ENCODE measurements at regions not wholly inside any gene's neighbourhood (a gene's known extent, or its start where the extent isn't known, plus 50 kb on each side); places are given as distances from the start of the nearest gene placed in this dataset.
A peak's percentile ranks its signal among the peaks of the same experiment; 100 is the strongest.
"Not testable (repeated sequence)": the region's sequence is repeated elsewhere in the genome, so short reads cannot be mapped to it uniquely, and the experiment has no call there.

DNA sequence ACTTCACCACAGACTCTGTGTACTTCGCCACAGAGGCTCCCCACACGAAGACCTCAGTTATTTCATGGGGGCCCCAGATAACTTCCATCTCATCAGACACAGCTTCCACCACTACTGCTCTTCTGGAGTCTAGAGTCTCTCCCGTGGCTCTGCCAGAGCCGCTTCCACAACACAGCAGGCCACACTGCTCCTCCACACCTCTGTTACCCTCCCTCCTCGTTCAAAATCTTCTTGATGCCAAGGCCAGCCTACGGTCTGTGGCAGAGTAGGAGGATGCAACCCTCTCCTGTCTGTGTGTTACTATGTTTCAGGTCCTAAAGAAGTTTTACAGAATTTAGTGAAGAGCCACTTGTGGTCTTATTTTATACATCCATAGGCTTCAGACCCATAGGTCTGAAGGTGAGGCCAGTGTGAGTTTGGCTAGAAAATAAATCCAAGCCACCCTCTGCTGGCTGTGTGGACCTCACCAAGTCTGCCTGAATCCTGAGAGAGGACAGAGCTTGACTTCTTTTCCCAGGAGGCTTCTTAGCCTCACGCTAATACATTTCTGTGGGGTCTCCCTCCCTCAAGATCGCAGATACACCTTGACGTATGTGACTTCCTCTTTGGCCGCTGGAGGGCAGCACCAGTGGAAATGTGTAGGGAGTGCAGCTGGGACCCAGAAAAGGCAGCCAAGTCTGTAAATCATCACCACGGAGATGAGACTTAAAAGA lies 197.7 kb downstream of the FAXC start:
- no peak overlapping the region for H3K27ac ChIP-seq
- TF ChIP-seq ZFX (IDR thresholded peaks at IDR 0.05): no peak
- TF ChIP-seq, protein P1, sequence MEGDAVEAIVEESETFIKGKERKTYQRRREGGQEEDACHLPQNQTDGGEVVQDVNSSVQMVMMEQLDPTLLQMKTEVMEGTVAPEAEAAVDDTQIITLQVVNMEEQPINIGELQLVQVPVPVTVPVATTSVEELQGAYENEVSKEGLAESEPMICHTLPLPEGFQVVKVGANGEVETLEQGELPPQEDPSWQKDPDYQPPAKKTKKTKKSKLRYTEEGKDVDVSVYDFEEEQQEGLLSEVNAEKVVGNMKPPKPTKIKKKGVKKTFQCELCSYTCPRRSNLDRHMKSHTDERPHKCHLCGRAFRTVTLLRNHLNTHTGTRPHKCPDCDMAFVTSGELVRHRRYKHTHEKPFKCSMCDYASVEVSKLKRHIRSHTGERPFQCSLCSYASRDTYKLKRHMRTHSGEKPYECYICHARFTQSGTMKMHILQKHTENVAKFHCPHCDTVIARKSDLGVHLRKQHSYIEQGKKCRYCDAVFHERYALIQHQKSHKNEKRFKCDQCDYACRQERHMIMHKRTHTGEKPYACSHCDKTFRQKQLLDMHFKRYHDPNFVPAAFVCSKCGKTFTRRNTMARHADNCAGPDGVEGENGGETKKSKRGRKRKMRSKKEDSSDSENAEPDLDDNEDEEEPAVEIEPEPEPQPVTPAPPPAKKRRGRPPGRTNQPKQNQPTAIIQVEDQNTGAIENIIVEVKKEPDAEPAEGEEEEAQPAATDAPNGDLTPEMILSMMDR (conservative IDR thresholded peaks at IDR 0.05): peak; percentile 84

DNA sequence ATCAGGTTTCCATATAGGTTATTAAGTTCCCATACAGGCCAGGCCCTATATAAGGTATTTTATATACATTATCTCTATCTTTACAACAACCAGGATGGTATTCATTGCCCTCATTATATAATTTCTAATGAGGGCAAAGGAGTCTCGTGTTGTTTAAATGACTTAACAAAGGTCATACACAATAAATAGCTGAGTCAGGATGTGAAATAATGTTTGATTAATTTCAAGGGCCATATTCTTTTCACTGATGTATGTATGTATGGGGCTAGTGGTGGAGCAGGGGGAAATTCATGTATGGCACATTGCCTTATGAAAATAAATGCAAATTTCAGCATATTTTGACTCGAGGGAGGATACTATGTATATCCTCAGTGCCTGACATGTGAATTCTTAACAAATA lies 200.7 kb downstream of the FAXC start:
- no peak for TF ChIP-seq ZFX (IDR thresholded peaks at IDR 0.05)
- TF ChIP-seq, protein P1 (conservative IDR thresholded peaks at IDR 0.05): no peak
- no peak overlapping the region for H3K27ac ChIP-seq

DNA sequence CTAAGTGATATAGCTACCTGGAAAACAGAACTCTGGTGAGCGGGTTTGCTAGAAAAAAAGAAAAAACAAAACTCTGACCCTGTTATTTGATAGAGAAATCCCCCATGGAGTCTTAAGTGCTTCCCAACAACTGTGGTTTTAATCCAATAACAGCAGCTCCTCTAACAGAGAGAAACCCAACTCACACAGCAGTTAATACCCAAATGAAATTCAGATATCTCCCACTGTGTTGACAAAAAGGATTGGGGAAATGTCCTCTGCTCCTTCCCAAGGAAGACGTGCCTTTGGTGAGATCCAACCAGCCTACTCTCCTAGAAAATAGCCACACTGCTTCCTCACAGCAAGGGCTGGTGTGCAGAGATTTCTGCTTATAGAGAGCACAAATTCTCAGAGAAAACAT lies 200.4 kb upstream of the FBXL4 start:
- TF ChIP-seq ZFX (IDR thresholded peaks at IDR 0.05): no peak
- TF ChIP-seq, protein P1 (conservative IDR thresholded peaks at IDR 0.05): no peak
- no peak overlapping the region for H3K27ac ChIP-seq

DNA sequence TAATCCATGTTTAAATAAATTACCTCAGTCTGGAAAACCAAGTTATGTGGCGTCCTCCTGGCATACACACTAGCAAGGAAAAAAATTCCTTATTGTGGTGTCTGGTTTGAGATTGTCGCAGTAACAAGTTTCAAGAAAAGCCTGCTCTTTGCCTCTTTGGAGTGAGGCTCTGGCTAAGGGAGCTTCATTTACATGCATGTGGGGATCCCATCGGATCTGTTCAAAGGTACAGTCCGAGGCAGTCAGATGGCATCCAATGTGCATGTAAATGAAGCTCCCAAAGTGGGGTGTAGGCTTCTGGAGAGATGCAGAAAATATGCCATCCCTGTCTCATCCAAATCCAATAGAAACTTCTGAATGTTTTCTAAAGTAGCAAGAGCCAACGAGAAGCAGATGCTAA lies 199.5 kb upstream of the FBXL4 start:
- no peak overlapping the region for H3K27ac ChIP-seq
- TF ChIP-seq, protein P1 (conservative IDR thresholded peaks at IDR 0.05): no peak
- TF ChIP-seq ZFX (IDR thresholded peaks at IDR 0.05): no peak

DNA sequence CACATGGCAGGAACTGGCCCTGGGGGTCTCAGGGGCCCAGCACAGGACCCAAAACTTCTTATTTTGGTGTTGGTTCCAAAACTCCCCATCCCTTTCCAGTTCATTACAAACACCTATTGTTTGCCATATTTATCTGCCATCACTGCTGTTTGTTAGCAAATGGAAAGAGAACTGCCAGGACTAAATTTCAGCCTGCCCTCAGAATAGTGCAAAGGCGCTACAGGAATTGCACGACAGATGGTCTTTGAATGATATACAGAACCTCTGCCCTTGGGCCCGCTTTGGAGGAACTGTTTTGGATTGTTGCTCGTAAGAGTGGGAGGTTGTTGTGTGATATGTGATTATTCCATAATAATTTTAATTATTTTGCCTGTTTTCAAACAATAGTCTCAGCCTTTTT lies 199.0 kb upstream of the FBXL4 start:
- H3K27ac ChIP-seq: no peak overlapping the region
- TF ChIP-seq ZFX (IDR thresholded peaks at IDR 0.05): no peak
- TF ChIP-seq, protein P1 (conservative IDR thresholded peaks at IDR 0.05): no peak

DNA sequence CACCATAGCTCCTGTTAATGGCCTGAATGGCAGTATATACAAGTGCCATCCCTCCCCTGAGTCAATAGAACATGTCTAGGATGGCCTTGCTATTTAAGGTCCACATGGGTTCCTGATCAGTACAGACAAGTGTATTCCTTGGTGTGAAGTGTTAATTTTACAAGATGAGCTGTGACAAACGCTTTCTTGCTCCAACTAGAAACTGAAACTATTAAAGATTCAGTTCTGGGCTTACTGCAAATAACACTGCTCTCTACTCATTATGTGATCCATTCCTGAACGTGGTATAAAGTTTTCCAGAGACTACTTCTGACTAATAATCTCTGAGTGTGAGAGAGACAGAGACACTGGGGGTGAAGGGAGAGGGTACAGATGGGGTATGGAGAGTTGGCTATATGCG lies 198.0 kb upstream of the FBXL4 start:
- TF ChIP-seq ZFX (IDR thresholded peaks at IDR 0.05): no peak
- TF ChIP-seq, protein P1 (conservative IDR thresholded peaks at IDR 0.05): no peak
- no peak overlapping the region for H3K27ac ChIP-seq

DNA sequence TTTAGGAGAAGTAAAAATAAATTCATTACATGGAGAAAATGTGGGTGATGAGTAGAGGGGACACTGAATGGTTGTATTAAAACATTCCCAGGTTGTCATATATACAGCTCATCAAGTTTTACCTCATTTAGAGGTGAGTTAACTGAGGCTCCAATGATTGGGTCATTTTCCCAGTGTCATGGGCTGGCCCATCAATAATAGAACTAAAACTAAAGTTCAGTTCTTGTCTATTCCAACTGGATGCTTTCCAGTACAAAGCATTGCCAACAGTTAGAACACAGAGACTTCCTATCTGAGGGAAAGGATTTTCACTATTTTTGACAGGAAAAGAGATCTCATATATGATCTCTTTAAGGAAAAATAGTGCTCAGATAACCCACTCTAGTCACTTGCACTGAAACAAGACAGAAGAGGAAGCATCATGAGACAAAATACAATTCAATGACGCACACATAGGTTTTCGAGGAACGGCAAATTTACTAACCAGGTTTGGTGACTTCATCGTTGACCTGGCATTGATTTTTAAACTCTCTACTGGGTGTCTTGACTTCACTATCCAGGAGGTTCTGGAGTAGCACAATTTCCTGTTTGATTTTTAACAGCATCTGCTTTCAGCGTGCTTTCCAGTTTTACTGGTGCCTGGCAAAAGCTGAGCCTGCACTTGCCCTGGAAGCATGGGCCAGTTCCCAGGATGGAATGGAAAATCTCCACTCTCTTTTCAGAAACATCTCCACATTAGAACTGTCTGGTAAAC lies 195.5 kb upstream of the FBXL4 start:
- TF ChIP-seq ZFX (IDR thresholded peaks at IDR 0.05): no peak
- TF ChIP-seq, protein P1 (conservative IDR thresholded peaks at IDR 0.05): no peak

DNA sequence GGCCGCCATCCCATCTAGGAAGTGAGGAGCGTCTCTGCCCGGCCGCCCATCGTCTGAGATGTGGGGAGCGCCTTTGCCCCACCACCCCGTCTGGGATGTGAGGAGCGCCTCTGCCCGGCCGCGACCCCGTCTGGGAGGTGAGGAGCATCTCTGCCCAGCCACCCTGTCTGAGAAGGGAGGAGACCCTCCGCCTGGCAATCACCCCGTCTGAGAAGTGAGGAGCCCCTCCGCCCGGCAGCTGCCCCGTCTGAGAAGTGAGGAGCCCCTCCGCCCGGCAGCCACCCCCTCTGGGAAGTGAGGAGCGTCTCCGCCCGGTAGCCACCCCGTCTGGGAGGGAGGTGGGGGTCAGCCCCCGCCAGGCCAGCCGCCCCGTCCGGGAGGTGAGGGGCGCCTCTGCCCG lies 194.2 kb upstream of the FBXL4 start:
- not testable (repeated sequence) for H3K27ac ChIP-seq

More for the DNA sequence above, 195.5 kb upstream of the FBXL4 start:
- H3K27ac ChIP-seq: no peak overlapping the region
